ENCODE measurements at regions not wholly inside any gene's neighbourhood (a gene's known extent, or its start where the extent isn't known, plus 50 kb on each side); places are given as distances from the start of the nearest gene placed in this dataset.

GRCh38 chr1:233497679-233498078 is 116.2 kb upstream of the KCNK1 start:
- TF ChIP-seq CTCF (IDR thresholded peaks at IDR 0.05; ENCODE audit: low read length) (no peak), EZH2 (IDR thresholded peaks at IDR 0.05; ENCODE audit: borderline replicate concordance, low read length) (no peak)
